ENCODE measurements at regions not wholly inside any gene's neighbourhood (a gene's known extent, or its start where the extent isn't known, plus 50 kb on each side); places are given as distances from the start of the nearest gene placed in this dataset.

DNA sequence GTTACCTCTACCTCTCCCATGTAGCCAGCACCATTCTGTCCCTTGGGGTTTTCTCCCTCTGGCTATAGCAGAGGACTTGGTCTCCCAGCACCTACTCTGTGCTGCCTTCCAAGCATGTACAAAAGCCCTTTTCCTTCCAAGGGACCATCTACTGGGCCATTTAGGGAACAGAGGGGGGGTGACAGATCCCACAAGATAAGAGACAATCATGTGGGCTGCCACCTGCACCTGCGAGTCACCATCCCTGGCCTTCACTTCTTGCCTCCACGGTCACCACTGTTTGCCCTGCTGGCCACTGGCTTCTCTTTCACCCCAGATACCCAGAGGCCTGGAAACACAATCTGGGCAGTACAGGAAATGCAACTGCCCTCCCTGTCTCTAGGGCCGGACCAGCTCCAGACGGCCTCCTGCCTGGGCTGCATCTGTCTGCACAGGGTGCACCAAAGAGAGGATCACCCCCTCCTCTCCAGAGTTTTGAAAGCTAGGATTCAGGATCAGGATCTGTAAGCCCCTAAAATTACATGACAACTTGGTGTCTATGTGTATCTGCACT lies 160.8 kb upstream of the NECTIN1 start:
- H3K9me3 ChIP-seq: no peaks in the 10 kb centered on the region
- H3K36me3 ChIP-seq: no peaks in the 10 kb centered on the region
- TF ChIP-seq, protein P1, sequence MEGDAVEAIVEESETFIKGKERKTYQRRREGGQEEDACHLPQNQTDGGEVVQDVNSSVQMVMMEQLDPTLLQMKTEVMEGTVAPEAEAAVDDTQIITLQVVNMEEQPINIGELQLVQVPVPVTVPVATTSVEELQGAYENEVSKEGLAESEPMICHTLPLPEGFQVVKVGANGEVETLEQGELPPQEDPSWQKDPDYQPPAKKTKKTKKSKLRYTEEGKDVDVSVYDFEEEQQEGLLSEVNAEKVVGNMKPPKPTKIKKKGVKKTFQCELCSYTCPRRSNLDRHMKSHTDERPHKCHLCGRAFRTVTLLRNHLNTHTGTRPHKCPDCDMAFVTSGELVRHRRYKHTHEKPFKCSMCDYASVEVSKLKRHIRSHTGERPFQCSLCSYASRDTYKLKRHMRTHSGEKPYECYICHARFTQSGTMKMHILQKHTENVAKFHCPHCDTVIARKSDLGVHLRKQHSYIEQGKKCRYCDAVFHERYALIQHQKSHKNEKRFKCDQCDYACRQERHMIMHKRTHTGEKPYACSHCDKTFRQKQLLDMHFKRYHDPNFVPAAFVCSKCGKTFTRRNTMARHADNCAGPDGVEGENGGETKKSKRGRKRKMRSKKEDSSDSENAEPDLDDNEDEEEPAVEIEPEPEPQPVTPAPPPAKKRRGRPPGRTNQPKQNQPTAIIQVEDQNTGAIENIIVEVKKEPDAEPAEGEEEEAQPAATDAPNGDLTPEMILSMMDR (IDR thresholded peaks at IDR 0.05): no peak
- no peak for ATAC-seq
- 53 to 54% methylated on average over 4 of the region's 4 CpGs for WGBS, 2 donors
- no peak for DNase-seq
- H3K27ac ChIP-seq: no peak overlapping the region
- H3K27me3 ChIP-seq: peaks cover 0 to 20% (median 6%) of the 10 kb centered on the region in 7 donors
- H3K4me3 ChIP-seq: no peak overlapping the region
- peaks cover 0 to 34% (median 14%) of the 10 kb centered on the region in 9 donors for H3K4me1 ChIP-seq
- intact Hi-C loops (cut with DNase I): loop anchor here in 2 of 10 donors (5.0 to 10.0 kb wide), 3 partner anchors 52 to 135 kb away; no protein-coding TSS in a partner anchor

DNA sequence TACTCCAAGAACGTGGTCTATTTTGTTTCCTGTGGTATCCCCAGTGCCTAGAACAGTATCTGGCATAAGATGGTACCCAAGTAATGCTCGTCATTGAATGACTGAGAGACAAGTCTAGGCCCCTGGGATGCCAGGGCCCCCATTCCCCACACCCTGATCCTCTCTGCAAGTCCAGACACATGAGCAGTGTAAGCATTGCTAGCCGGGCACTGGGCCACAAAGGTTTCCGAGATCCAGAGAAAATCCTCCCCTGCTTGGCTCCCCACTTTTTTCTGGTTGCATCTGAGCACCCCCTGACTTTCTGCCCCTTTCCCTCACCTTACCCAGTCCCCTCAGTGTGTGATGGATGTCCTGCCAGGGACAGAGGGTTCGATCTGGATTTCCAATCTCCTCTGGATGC lies 160.1 kb upstream of the NECTIN1 start:
- peaks cover 0 to 34% (median 14%) of the 10 kb centered on the region in 9 donors for H3K4me1 ChIP-seq
- TF ChIP-seq, protein P1 (IDR thresholded peaks at IDR 0.05): no peak
- H3K4me3 ChIP-seq: no peak overlapping the region
- DNase-seq (no peak), ATAC-seq (no peak)
- H3K9me3 ChIP-seq: no peaks in the 10 kb centered on the region
- H3K27ac ChIP-seq: no peak overlapping the region
- no peaks in the 10 kb centered on the region for H3K36me3 ChIP-seq
- 82 to 92% methylated on average over 5 of the region's 5 CpGs for WGBS, 2 donors
- intact Hi-C loops (cut with DNase I): loop anchor here in 2 of 10 donors (10.0 kb wide), 2 partner anchors 104 to 134 kb away; no protein-coding TSS in a partner anchor
- peaks cover 0 to 20% (median 6%) of the 10 kb centered on the region in 7 donors for H3K27me3 ChIP-seq

DNA sequence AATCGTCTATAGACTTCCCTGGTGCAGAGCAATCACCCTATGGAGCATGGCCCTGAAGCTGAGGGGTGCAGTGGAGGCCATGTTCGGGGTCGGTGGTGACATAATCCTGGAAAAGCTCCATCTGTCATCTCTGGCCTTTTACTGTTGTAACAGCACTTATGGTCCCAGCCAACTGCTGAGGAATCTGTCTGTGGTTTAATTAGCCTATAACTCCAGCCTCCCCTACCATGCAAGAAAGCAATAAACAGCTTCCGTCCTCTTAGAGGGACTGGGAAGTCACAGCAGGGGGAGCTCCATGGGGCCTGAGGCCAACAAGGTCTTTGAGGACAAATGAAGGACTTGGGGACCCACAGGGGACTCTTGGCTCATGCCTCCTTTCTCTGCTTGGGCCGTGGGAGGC lies 159.1 kb upstream of the NECTIN1 start:
- Histone ChIP-seq H3K27ac (peak overlapping the region in 3 of 10 donors; percentile 9 to 40 (median 25)), H3K4me3 (no peak overlapping the region), H3K27me3 (peaks cover 0 to 20% (median 6%) of the 10 kb centered on the region in 7 donors), H3K36me3 (no peaks in the 10 kb centered on the region), H3K9me3 (no peaks in the 10 kb centered on the region), H3K4me1 (peaks cover 0 to 34% (median 14%) of the 10 kb centered on the region in 9 donors)
- ATAC-seq: peak in 1 of 8 donors; percentile 1
- 24 to 29% methylated on average over 5 of the region's 5 CpGs for WGBS, 2 donors
- intact Hi-C loops (cut with DNase I): loop anchor here in 2 of 10 donors (10.0 kb wide), 2 partner anchors 103 to 133 kb away; no protein-coding TSS in a partner anchor
- TF ChIP-seq, protein P1 (IDR thresholded peaks at IDR 0.05): no peak
- DNase-seq: no peak

DNA sequence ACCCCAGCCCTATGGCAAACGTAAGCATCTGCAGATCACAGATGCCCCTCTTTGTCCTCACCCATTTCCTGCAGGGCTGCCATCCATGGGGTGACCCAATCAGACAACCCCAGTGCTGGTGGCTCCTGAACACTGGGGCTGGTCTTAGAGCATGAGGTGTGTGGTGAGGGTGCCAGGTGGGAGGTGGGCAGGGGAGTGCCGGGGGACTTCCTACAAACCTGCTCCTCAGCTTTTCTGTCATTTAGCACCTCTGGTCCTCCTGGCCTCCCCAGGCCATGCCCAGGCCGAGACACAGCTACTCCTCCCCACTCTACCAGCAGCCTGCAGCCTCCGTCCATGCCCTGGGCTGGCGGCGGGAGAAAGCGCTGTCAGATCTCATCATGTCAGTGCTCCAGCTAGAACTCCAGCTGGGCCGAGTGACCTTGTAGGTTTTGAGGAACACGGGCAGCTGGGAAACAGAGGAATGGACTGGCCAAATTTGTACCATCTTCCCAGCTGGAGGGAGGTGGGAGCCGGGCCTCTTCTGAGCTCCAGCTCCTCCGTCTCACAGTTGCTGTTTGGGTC lies 157.7 kb upstream of the NECTIN1 start:
- ATAC-seq (no peak), DNase-seq (no peak)
- Histone ChIP-seq H3K36me3 (no peaks in the 10 kb centered on the region), H3K27me3 (peaks cover 0 to 16% (median 3%) of the 10 kb centered on the region in 7 donors), H3K4me1 (peaks cover 0 to 27% (median 8%) of the 10 kb centered on the region in 9 donors), H3K27ac (no peak overlapping the region), H3K4me3 (no peak overlapping the region), H3K9me3 (no peaks in the 10 kb centered on the region)
- TF ChIP-seq, protein P1 (IDR thresholded peaks at IDR 0.05): no peak
- intact Hi-C loops (cut with DNase I): loop anchor here in 2 of 10 donors (10.0 kb wide), 2 partner anchors 102 to 132 kb away; no protein-coding TSS in a partner anchor
- WGBS, 2 donors: 84 to 85% methylated on average over 11 of the region's 11 CpGs

Data from heart right ventricle (tissue), 16 donors.